Cardiac fibroblast (primary cell): ENCODE measurements at regions not wholly inside any gene's neighbourhood (a gene's known extent, or its start where the extent isn't known, plus 50 kb on each side); places are given as distances from the start of the nearest gene placed in this dataset.

Experiments used
- DNase-seq, 2 donors: peaks; one replicate each; pipeline versions ENCODE4 v3.0.0 to v3.0.0-alpha.2; 2010; ENCODE audit warnings: low read depth in 2 of 2
- H3K4me3 ChIP-seq, 2 donors: replicated peaks in 1 of 2; 1 replicate in 1 of 2; 2 replicates in 1 of 2; pipeline ENCODE4 v1.5.1; 2011; ENCODE audit warnings: low read depth in 2 of 2, low read length in 2 of 2, mild to moderate bottlenecking in 2 of 2, moderate library complexity in 1 of 2
- TF ChIP-seq, protein P1 (sequence below): IDR thresholded peaks from one replicate; pipeline ENCODE4 v1.5.1; 2011; ENCODE audit warnings: low read depth, mild to moderate bottlenecking, low read length, inconsistent platforms

DNA sequence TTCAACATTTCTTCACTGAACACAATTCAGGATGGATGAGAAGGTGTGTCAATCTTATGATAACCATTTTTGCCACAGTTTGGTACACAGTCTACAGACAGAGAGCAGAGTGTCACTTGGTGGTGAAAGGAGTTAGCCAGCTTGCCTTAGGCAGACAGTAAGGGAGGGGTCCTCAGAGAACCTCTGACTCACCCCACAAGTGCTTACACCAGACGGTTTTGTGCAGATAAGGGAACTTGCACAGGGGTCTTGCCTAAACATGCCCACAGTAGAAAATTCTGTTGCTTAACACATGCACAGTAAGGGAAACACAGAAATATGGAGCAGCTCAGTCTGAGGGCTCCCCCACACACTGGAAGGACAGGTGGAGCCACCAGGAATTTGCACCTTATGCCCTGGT, 204.5 kb upstream of the CDH8 start:
- TF ChIP-seq, protein P1, sequence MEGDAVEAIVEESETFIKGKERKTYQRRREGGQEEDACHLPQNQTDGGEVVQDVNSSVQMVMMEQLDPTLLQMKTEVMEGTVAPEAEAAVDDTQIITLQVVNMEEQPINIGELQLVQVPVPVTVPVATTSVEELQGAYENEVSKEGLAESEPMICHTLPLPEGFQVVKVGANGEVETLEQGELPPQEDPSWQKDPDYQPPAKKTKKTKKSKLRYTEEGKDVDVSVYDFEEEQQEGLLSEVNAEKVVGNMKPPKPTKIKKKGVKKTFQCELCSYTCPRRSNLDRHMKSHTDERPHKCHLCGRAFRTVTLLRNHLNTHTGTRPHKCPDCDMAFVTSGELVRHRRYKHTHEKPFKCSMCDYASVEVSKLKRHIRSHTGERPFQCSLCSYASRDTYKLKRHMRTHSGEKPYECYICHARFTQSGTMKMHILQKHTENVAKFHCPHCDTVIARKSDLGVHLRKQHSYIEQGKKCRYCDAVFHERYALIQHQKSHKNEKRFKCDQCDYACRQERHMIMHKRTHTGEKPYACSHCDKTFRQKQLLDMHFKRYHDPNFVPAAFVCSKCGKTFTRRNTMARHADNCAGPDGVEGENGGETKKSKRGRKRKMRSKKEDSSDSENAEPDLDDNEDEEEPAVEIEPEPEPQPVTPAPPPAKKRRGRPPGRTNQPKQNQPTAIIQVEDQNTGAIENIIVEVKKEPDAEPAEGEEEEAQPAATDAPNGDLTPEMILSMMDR = no peak
- no peak for DNase-seq
- no peak overlapping the region for H3K4me3 ChIP-seq

DNA sequence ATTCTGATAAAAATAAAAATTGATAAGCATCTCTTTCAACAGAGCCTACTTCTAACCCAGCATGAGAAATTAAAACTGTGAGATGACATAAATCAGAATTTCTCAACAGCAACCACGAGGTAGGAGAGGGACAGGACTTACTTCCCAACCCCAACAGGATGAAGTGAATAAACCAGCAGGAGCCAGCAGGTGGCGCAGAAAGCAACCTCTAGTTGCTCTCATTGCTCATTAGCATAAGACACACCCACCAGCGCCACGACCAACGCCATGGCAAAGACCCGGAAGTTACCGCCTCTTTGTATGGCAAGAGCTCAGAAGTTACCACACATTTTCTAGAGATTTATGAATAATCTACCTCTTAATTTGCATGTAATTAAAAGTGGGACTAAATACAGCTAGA, 189.4 kb upstream of the CDH8 start:
- TF ChIP-seq, protein P1 = peak; percentile 16
- H3K4me3 ChIP-seq = no peak overlapping the region
- DNase-seq = peak; percentile 3 to 42

DNA sequence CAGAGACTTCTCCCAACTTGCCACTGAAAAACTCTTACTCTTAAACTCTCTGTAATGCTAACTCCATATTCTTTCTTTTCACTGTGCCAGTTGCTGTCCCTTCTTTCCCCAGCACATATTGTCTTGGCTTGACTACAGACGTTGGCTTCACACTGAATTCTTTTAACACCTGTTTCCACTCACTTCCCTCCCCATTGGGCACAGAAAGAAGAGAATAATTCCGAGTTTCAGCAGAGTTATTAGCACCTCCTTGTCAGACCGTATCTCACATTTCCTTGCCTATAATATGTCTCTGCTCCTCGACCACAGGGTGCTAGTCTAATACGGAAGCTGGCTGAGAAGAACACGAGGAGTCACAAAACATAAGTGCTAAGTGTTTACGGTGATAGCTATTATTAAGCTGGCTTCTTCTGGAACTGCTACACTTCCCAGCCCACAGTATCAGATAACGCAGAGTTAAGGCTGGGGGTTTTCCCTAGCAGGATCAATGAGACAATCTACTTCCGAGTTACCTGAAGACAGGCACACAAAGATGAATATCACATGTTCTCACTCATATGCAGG, 188.5 kb upstream of the CDH8 start:
- DNase-seq = no peak

DNA sequence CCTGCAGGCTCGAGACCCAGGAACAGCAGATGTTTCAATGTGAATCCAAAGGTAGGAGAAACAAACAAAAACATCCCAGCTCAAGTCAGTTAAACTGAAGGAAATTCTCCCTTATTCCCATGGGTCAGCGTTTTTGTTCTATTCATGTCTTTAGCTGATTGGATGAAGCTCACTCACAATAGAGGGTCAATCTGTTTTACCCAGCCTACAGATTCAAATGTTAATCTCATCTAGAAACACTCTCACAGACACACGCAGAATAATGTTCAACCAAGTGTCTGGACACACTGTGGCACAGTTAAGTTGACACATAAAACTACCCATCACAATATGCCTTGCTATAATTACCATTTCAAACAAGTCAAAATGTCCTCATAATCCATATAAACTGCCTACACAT, 180.6 kb upstream of the CDH8 start:
- TF ChIP-seq, protein P1 = no peak

More for the DNA sequence above, 188.5 kb upstream of the CDH8 start:
- H3K4me3 ChIP-seq = no peak overlapping the region
- TF ChIP-seq, protein P1 = no peak

DNA sequence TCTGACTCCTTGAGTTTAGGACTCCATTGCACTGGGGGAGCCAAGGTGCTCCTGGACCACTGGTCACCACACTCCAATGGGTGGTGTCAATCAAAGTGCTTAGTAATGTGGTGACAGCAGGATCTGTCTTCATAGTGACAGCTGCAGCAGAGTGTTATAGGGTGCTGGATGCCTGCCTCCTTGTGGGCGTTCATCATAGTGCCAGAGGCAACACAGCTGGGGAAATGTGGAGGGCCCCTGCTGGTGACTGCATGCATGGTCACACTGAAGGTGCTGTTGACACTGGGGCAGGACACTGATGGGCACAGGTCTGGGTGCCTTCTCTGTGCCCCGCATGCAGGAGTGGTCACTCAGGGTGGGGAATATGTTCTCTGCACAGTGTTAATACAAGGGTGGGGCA, 177.5 kb upstream of the CDH8 start:
- DNase-seq = no peak
- TF ChIP-seq, protein P1 = no peak
- H3K4me3 ChIP-seq = no peak overlapping the region

More for the DNA sequence above, 180.6 kb upstream of the CDH8 start:
- no peak overlapping the region for H3K4me3 ChIP-seq
- no peak for DNase-seq

DNA sequence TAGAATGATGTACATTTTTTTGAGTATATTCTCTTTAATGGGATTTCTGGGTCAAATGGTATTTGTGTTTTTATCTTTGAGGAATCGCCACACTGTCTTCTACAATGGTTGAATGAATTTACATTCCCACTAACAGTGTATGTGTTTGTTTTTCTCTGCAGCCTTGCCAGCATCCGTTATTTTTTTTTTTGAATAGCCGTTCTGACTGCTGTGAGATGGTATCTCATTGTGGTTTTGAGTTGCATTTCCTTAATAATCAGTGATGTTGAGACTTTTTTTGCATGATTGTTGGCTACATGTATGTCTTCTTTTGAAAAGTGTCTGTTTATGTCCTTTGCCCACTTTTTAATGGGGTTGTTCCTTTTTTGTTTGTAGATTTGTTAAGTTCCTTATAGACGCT, 172.7 kb upstream of the CDH8 start:
- no peak overlapping the region for H3K4me3 ChIP-seq
- DNase-seq = no peak
- TF ChIP-seq, protein P1 = no peak

DNA sequence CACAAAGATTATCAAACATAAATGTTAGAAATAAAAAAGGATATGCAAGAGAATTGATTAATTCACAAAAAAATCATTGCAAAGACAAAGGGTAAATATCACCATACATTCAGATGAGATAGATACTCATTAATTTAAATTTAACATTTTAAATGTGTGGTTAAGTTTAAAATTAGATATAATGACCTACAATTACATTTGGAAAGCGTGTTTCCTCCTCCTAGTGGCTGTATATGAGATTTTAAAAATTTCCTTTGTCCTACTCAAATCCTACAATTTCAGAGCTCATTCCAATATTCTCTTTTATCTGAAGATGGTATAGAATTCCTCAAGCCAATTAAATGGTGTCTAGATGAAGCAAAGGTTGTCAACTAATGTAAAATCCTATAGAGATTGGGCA, 169.2 kb upstream of the CDH8 start:
- TF ChIP-seq, protein P1 = no peak
- no peak for DNase-seq
- no peak overlapping the region for H3K4me3 ChIP-seq
